Activated CD4-positive, alpha-beta T cell treated with anti-CD3 and anti-CD28 coated beads for 36 hours (primary cell): ENCODE measurements at regions not wholly inside any gene's neighbourhood (a gene's known extent, or its start where the extent isn't known, plus 50 kb on each side); places are given as distances from the start of the nearest gene placed in this dataset.

Experiments
- ATAC-seq: fragments of 200-7000 bp; cut with Tn5 transposase; one replicate; pipeline ENCODE4 v1.10.0; 2021; ENCODE audit warnings: mild to moderate bottlenecking, moderate library complexity
- CTCF ChIA-PET: fragments of 350-600 bp; sonication (Branson Sonifier 250); formaldehyde crosslinking; loops from one replicate; lab custom pipeline; 2021; ENCODE audit warnings: antibody characterized with exemption; lab: Charles Lee
- POLR2A ChIA-PET: fragments of 350-600 bp; sonication (Branson Sonifier 250); formaldehyde crosslinking; loops from one replicate; lab custom pipeline; 2021; ENCODE audit warnings: antibody characterized with exemption, inconsistent platforms; lab: Charles Lee
- DNase-seq: peaks from one replicate; pipeline ENCODE4 v3.0.0-alpha.2; 2020
- H3K27ac Mint-ChIP-seq: one replicate; pipeline ENCODE4 v1.8.0; 2021; ENCODE audit warnings: mixed read lengths
- H3K27me3 Mint-ChIP-seq: one replicate; pipeline ENCODE4 v1.8.0; 2021; ENCODE audit warnings: mixed read lengths
- H3K36me3 Mint-ChIP-seq: one replicate; pipeline ENCODE4 v1.8.0; 2021; ENCODE audit warnings: low read depth, mixed read lengths
- H3K4me1 Mint-ChIP-seq: one replicate; pipeline ENCODE4 v1.8.0; 2021; ENCODE audit warnings: mixed read lengths
- H3K4me3 Mint-ChIP-seq: one replicate; pipeline ENCODE4 v1.8.0; 2021; ENCODE audit warnings: mild to moderate bottlenecking, moderate library complexity, mixed read lengths
- H3K9me3 Mint-ChIP-seq: one replicate; pipeline ENCODE4 v1.8.0; 2021; ENCODE audit warnings: low read depth, mixed read lengths
- intact Hi-C, 2 experiments: fragments of 100-400 bp; cut with DNase I in 1 of 2; cut with micrococcal nuclease in 1 of 2; formaldehyde crosslinking; loops; one replicate each; pipeline versions ENCODE4 v1.14.2 to v1.15.1; 2022 to 2024; cut with DNase I, micrococcal nuclease

DNA sequence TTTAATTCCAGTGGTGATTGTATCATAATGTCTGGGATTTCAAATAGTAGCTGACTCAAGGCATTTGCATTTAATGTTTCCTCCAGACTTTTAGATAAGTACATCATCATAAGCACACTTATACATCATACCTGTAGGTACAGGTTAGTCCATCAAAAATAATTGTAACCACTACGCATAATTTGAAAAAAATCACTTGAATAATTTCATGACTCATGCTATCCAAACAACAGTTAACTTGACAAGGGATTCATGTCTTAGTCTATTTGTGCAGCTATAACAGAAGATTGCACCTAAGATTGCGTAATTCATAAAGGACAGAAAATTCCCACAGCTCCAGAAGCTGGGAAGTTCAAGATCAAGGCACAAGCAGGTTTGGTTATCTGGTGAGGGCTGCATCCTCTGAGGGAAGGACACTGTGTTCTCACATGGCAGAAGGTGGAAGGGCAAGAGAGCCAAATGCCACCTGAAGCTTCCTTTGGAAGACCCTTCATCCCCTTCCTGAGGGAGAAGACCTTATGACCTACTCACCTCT is 801.7 kb upstream of the BRINP3 start:
- H3K4me3 Mint-ChIP-seq, result no peak overlapping the region
- DNase-seq (no peak), ATAC-seq (no peak)
- intact Hi-C loops, result no loop called here
- H3K9me3 Mint-ChIP-seq, result peaks cover 8% of the 10 kb centered on the region
- no peaks in the 10 kb centered on the region for H3K27me3 Mint-ChIP-seq
- H3K27ac Mint-ChIP-seq, result no peak overlapping the region
- CTCF ChIA-PET, result no interaction called here
- H3K36me3 Mint-ChIP-seq, result no peaks in the 10 kb centered on the region
- H3K4me1 Mint-ChIP-seq, result no peaks in the 10 kb centered on the region
- POLR2A ChIA-PET, result no interaction called here

DNA sequence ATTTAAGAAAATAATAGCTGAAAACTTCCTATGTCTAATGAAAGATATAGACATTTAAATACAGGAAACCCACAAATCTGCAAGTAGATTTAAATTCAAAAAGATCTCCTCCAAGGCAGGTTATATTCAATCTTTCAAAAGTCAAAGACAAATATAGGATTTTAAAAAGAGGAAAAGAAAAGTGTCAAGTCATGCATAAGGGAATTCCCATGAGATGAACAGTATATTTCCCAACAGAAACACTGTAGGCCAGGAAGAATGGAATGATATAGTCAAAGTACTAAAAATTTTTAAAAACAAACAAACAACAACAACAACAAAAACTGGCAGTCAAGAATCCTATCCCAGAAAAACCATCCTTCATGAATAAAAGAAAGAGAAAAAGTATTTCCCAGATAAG is 806.5 kb upstream of the BRINP3 start:
- Mint-ChIP-seq H3K4me3 (no peak overlapping the region), H3K27ac (no peak overlapping the region), H3K4me1 (no peaks in the 10 kb centered on the region), H3K27me3 (no peaks in the 10 kb centered on the region), H3K9me3 (peaks cover 7% of the 10 kb centered on the region), H3K36me3 (no peaks in the 10 kb centered on the region)
- DNase-seq (no peak), ATAC-seq (no peak)
- intact Hi-C loops, result no loop called here
- ChIA-PET CTCF (no interaction called here), POLR2A (no interaction called here)

DNA sequence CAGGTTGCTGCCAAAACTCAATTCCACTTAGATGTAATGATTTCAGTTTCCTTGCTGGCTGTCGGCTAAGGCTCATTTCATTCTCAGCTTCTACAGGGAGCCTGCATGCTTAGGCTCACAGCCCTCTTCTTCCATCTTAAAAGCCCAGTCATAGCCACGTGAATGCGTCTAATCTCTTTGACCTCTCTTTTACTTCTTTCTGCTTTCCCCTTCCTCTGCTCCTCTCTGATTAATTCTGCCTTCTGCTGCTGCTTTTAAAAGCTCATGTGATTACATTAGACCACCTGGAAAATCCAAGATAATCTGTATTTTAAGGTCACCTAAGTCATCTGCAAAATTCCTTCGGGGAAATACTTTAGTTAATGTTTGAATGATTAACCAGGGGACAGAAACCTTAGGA is 812.8 kb upstream of the BRINP3 start:
- no peak overlapping the region for H3K4me3 Mint-ChIP-seq
- H3K9me3 Mint-ChIP-seq, result peaks cover 5% of the 10 kb centered on the region
- H3K36me3 Mint-ChIP-seq, result no peaks in the 10 kb centered on the region
- no peak for ATAC-seq
- no peaks in the 10 kb centered on the region for H3K27me3 Mint-ChIP-seq
- H3K4me1 Mint-ChIP-seq, result no peaks in the 10 kb centered on the region
- intact Hi-C loops, result no loop called here
- ChIA-PET CTCF (no interaction called here), POLR2A (no interaction called here)
- no peak for DNase-seq
- H3K27ac Mint-ChIP-seq, result no peak overlapping the region

DNA sequence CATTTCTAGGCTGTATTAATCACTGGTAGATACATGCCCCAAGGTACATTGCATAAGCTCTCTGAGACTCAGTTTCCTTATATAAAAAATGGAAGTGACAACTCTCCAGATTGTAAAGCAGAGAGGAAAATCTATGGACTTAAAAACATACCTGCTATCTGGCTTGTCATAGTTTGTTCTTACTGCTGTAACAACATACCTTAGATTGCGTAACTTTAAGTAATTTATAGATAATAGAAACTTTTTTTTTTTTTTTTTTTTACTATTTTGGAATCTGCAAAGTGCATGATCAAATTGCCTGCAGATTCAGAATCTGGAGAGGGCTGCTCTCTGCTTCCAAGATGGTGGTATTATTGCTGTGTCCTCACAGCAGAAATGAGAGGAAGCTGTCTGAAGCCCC is 827.7 kb upstream of the BRINP3 start:
- H3K27ac Mint-ChIP-seq, result no peak overlapping the region
- no peak for ATAC-seq
- CTCF ChIA-PET, result no interaction called here
- no peaks in the 10 kb centered on the region for H3K27me3 Mint-ChIP-seq
- POLR2A ChIA-PET, result no interaction called here
- no peaks in the 10 kb centered on the region for H3K36me3 Mint-ChIP-seq
- peaks cover 13% of the 10 kb centered on the region for H3K9me3 Mint-ChIP-seq
- intact Hi-C loops, result no loop called here
- H3K4me1 Mint-ChIP-seq, result no peaks in the 10 kb centered on the region
- no peak for DNase-seq
- no peak overlapping the region for H3K4me3 Mint-ChIP-seq

DNA sequence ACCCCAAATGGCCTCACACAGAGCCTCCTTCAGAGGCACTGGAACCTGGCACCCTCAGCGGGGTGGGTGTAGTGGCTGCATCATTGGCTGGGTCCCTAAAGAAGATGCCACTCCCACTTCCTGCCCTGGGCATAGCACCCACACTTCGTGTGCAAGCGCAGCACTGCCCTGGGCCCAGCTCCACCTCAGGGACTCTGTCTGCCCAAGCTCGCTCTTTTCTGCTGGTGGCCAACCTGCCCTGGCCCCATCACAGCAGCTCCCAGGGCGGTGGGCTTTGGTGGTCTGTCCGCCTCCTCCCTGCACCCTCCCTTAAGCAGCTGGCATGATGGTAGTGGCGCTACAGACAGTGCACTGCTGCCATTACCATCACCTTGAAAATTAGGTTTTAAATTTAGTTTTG is 829.3 kb upstream of the BRINP3 start:
- intact Hi-C loops, result no loop called here
- no peaks in the 10 kb centered on the region for H3K27me3 Mint-ChIP-seq
- CTCF ChIA-PET, result no interaction called here
- DNase-seq (no peak), ATAC-seq (no peak)
- POLR2A ChIA-PET, result no interaction called here
- H3K36me3 Mint-ChIP-seq, result no peaks in the 10 kb centered on the region
- H3K4me1 Mint-ChIP-seq, result no peaks in the 10 kb centered on the region
- no peak overlapping the region for H3K4me3 Mint-ChIP-seq
- H3K9me3 Mint-ChIP-seq, result peaks cover 11% of the 10 kb centered on the region
- H3K27ac Mint-ChIP-seq, result no peak overlapping the region

DNA sequence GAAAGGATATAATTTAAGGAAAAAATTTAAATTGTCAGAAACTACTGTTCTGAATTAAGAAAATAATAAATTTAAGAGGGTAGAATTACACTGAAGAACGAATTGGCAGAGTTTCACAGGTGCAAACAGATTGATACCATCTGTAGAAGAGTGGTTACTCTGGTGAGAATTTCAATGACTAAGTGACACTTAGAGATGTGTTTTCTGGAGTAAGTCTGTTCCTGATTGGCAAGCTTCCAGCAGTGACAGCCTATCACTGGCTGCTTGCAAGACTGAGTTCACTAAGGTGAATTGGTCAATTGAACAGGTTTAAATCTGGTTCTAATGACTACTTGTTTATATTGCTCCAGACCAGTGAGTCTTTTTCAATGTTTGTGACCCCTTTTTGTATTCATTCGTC is 838.2 kb upstream of the RGS18 start:
- Mint-ChIP-seq H3K27ac (no peak overlapping the region), H3K27me3 (no peaks in the 10 kb centered on the region), H3K4me3 (no peak overlapping the region), H3K9me3 (peaks cover 3% of the 10 kb centered on the region), H3K36me3 (no peaks in the 10 kb centered on the region), H3K4me1 (no peaks in the 10 kb centered on the region)
- no peak for DNase-seq
- no peak for ATAC-seq
- ChIA-PET POLR2A (no interaction called here), CTCF (no interaction called here)
- intact Hi-C loops, result no loop called here

DNA sequence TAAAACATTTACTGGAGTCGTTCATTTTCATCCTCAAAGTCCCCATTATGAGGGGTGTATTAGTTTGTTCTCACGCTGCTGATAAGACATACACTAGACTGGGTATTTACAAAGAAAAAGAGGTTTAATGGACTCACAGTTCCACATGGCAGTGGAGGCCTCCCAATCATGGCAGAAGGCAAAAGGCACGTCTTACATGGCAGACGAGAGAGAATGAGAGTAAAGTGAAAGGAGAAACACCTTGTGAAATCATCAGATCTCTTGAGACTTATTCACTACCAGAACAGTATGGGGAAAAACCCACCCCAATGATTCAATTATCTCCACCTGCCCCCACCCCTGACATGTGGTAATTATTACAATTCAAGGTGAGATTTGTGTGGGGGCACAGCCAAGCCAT is 830.4 kb upstream of the RGS18 start:
- CTCF ChIA-PET, result no interaction called here

DNA sequence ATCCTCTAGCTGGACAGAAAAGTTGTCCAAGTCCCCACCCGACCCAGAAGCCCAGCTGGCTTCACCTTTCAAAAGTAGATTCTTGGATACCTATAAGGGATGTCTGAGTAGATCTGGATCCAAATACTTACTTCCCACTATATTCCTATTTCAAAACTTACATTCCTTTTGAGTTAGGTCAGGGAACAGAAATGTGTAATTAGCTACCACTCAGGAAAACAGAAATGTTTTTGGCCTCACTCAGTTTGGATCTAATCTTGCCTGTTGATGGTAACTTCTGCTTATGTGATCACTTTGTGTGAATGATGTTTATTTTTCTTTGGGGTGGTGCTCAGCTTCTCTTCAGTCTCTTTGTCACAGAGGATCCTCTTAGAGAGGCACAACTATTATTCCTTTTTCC is 814.4 kb upstream of the RGS18 start:
- no peak for DNase-seq
- H3K9me3 Mint-ChIP-seq, result peaks cover 11% of the 10 kb centered on the region
- intact Hi-C loops, result no loop called here

More for the DNA sequence above, 830.4 kb upstream of the RGS18 start:
- H3K27me3 Mint-ChIP-seq, result no peaks in the 10 kb centered on the region
- no peak overlapping the region for H3K4me3 Mint-ChIP-seq
- intact Hi-C loops, result no loop called here
- H3K4me1 Mint-ChIP-seq, result no peaks in the 10 kb centered on the region
- no peak overlapping the region for H3K27ac Mint-ChIP-seq
- H3K9me3 Mint-ChIP-seq, result peaks cover 4% of the 10 kb centered on the region
- POLR2A ChIA-PET, result no interaction called here
- no peak for ATAC-seq
- DNase-seq, result no peak
- H3K36me3 Mint-ChIP-seq, result no peaks in the 10 kb centered on the region

DNA sequence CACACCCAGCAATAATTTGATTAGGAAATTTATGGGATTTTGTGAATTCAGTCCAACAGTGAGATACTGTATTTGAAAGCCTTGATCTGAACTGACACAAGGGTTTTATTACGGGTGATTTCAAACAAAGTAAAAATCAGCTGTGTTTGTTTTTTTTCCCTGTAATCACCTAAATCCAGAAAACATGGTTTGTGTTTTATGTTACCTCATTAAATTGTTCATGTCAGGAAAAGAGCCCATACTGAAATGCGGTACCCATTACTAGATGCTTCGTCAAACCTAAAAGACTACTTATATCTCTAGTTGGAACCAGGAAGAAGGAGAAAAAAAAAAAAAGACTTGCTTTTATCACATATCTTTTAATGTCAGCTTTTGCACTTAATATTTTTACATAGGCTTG is 811.9 kb upstream of the RGS18 start:
- DNase-seq, result no peak
- H3K36me3 Mint-ChIP-seq, result no peaks in the 10 kb centered on the region
- no peak overlapping the region for H3K27ac Mint-ChIP-seq
- ChIA-PET CTCF (no interaction called here), POLR2A (no interaction called here)
- H3K4me1 Mint-ChIP-seq, result no peaks in the 10 kb centered on the region
- intact Hi-C loops, result no loop called here
- ATAC-seq, result no peak
- no peaks in the 10 kb centered on the region for H3K27me3 Mint-ChIP-seq
- H3K4me3 Mint-ChIP-seq, result no peak overlapping the region
- peaks cover 15% of the 10 kb centered on the region for H3K9me3 Mint-ChIP-seq

More for the DNA sequence above, 814.4 kb upstream of the RGS18 start:
- H3K36me3 Mint-ChIP-seq, result no peaks in the 10 kb centered on the region
- no peak for ATAC-seq
- no peaks in the 10 kb centered on the region for H3K4me1 Mint-ChIP-seq
- ChIA-PET CTCF (interaction anchor here (0.6 to 1.1 kb wide), 2 partner anchors 29 to 45 kb away, joined by 3 read pairs; no protein-coding TSS in a partner anchor), POLR2A (no interaction called here)
- no peak overlapping the region for H3K4me3 Mint-ChIP-seq
- no peaks in the 10 kb centered on the region for H3K27me3 Mint-ChIP-seq
- no peak overlapping the region for H3K27ac Mint-ChIP-seq

DNA sequence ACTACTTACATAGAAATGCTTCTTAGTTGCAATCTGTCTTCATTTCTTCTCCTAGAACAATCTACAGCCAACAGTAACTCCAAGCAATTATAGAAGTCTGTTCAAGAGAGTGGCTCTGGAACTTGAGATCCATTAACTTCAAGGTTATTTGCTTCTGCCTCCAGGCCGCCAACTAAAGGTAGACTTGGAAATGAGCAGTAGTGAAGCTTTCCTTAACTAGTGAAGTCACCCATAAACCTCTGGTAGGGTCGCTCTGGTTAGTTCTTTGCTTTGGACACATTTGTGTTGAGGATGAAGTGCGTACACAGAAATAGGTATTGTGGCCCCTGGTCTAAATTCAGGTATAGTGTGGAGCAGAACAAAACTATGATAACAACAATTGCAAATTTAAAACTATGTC is 809.9 kb upstream of the RGS18 start:
- ChIA-PET POLR2A (no interaction called here), CTCF (no interaction called here)
- DNase-seq (no peak), ATAC-seq (no peak)
- Mint-ChIP-seq H3K4me1 (no peaks in the 10 kb centered on the region), H3K27ac (no peak overlapping the region), H3K36me3 (no peaks in the 10 kb centered on the region), H3K9me3 (peaks cover 14% of the 10 kb centered on the region), H3K27me3 (no peaks in the 10 kb centered on the region), H3K4me3 (no peak overlapping the region)
- intact Hi-C loops, result no loop called here

DNA sequence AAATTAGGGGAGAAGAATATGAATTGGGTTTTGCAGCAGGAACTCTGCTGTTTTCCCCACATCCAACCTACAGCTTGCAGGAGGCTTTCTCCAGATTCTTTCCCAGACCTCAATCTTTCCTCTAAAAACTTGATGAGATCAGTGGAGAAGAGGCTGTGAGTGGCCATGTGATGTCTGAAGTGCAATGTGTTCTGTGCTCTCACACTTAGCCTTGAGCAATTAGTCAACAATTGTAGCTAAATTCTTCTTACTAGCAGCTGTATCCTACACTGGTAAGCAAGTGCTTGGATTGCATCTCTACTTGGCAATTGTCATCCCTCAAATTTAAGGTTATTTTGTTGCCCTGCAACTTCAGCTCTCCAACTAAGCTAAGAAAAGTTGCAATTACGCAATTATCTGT is 807.3 kb upstream of the RGS18 start:
- DNase-seq (no peak), ATAC-seq (no peak)
- Mint-ChIP-seq H3K36me3 (no peaks in the 10 kb centered on the region), H3K27ac (no peak overlapping the region), H3K9me3 (peaks cover 11% of the 10 kb centered on the region), H3K27me3 (no peaks in the 10 kb centered on the region), H3K4me1 (no peaks in the 10 kb centered on the region), H3K4me3 (no peak overlapping the region)
- POLR2A ChIA-PET, result interaction anchor here (0.6 kb wide), 1 partner anchor 1039 kb away, joined by 3 read pairs; no protein-coding TSS in a partner anchor
- CTCF ChIA-PET, result interaction anchor here (0.6 kb wide), 1 partner anchor 37 kb away, joined by 3 read pairs; no protein-coding TSS in a partner anchor
- intact Hi-C loops, result no loop called here

DNA sequence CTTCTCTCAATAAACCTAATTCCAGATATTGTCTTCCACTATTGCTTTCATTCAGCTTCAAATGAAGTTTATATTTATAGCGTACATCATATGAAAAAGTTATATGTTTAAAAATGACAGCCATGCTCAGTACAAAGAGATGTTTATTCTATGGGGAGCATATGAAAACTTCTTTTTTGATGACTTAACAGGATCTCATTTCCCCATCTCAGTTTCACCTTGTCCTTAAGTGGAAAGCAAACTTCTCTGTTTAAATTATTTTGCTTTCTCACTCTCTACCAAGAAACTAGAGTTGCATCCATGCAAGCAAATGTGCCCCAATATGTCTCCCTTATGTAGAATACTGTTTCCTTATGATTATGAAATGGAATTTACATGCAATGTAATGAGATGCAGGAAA is 799.5 kb upstream of the RGS18 start:
- Mint-ChIP-seq H3K27ac (no peak overlapping the region), H3K36me3 (no peaks in the 10 kb centered on the region), H3K4me1 (no peaks in the 10 kb centered on the region), H3K27me3 (no peaks in the 10 kb centered on the region), H3K9me3 (peaks cover 2% of the 10 kb centered on the region), H3K4me3 (no peak overlapping the region)
- ATAC-seq (no peak), DNase-seq (no peak)
- intact Hi-C loops, result no loop called here
- ChIA-PET CTCF (no interaction called here), POLR2A (no interaction called here)

DNA sequence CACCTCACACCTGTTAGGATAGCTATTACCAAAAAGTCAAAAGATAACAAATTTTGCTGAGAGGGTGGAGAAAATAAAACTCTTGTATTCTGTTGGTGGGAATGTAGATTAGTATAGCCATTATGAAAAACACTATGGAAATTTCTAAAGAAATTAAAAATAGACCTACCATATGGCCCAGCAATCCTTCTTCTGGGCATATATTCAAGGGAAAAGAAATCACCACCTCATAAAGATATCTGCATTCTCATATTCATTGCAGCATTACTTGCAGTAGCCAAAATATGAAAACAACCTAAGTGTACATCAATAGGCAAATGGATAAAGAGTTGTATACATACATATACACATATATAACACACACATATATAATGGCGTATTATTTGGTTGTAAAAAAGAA is 791.6 kb upstream of the RGS18 start:
- DNase-seq, result no peak
- Mint-ChIP-seq H3K27ac (no peak overlapping the region), H3K36me3 (no peaks in the 10 kb centered on the region), H3K4me3 (no peak overlapping the region), H3K9me3 (peaks cover 13% of the 10 kb centered on the region), H3K27me3 (no peaks in the 10 kb centered on the region), H3K4me1 (no peaks in the 10 kb centered on the region)
- ATAC-seq, result no peak
- intact Hi-C loops, result no loop called here
- CTCF ChIA-PET, result no interaction called here
- POLR2A ChIA-PET, result no interaction called here
